OCI-LY1 (cell line): ENCODE measurements at regions not wholly inside any gene's neighbourhood (a gene's known extent, or its start where the extent isn't known, plus 50 kb on each side); places are given as distances from the start of the nearest gene placed in this dataset.

Source experiments
- H2AFZ ChIP-seq: fragments of 200-600 bp; sonication (generic), shearing (Covaris generic); 2 replicates; pipeline ENCODE4 v1.6.0; 2014; ENCODE audit warnings: antibody characterized with exemption, mild to moderate bottlenecking, low read length
- H3F3A ChIP-seq: fragments of 200-600 bp; sonication (generic), shearing (Covaris generic); 2 replicates; pipeline ENCODE4 v1.6.0; 2014; ENCODE audit warnings: mild to moderate bottlenecking, antibody characterized with exemption, low read length, moderate library complexity; ENCODE audit not compliant: insufficient read depth
- H3K27ac ChIP-seq: fragments of 200-600 bp; sonication (generic); 2 replicates; pipeline ENCODE4 v1.5.1; 2014; ENCODE audit warnings: low read length, mixed run types, mild to moderate bottlenecking, low read depth; ENCODE audit not compliant: poor library complexity, severe bottlenecking
- H3K27me3 ChIP-seq: fragments of 200-600 bp; sonication (generic); 2 replicates; pipeline ENCODE4 v1.6.0; 2014; ENCODE audit warnings: antibody characterized with exemption, mild to moderate bottlenecking, low read length, moderate library complexity; ENCODE audit not compliant: insufficient read depth
- H3K36me3 ChIP-seq: fragments of 200-600 bp; sonication (generic); 2 replicates; pipeline ENCODE4 v1.6.1; 2014; ENCODE audit warnings: mild to moderate bottlenecking, antibody characterized with exemption, low read length, moderate library complexity, mixed read lengths; ENCODE audit not compliant: insufficient read depth
- H3K4me1 ChIP-seq: fragments of 200-600 bp; sonication (generic); 2 replicates; pipeline ENCODE4 v1.5.1; 2014; ENCODE audit warnings: mild to moderate bottlenecking, low read length, moderate library complexity; ENCODE audit not compliant: insufficient read depth, severe bottlenecking
- H3K4me2 ChIP-seq: fragments of 200-600 bp; sonication (generic), shearing (Covaris generic); 2 replicates; pipeline ENCODE4 v1.6.1; 2014; ENCODE audit warnings: low read length
- H3K4me3 ChIP-seq: fragments of 200-600 bp; sonication (generic); 2 replicates; pipeline ENCODE4 v1.5.1; 2014; ENCODE audit warnings: low read length, low read depth, mild to moderate bottlenecking, mixed read lengths; ENCODE audit not compliant: poor library complexity, severe bottlenecking
- H3K79me2 ChIP-seq: fragments of 200-600 bp; shearing (Covaris generic); 2 replicates; pipeline ENCODE4 v1.6.1; 2016; ENCODE audit warnings: mixed run types, low read length, mixed read lengths; ENCODE audit not compliant: insufficient read depth
- H3K9ac ChIP-seq: fragments of 200-600 bp; sonication (generic), shearing (Covaris generic); 2 replicates; pipeline ENCODE4 v1.6.1; 2014; ENCODE audit warnings: mild to moderate bottlenecking, low read length, mixed read lengths
- H3K9me2 ChIP-seq: fragments of 200-600 bp; sonication (generic), shearing (Covaris generic); 2 replicates; pipeline ENCODE4 v1.6.1; 2014; ENCODE audit warnings: low read depth, mild to moderate bottlenecking, low read length, mixed read lengths
- H3K9me3 ChIP-seq: fragments of 200-600 bp; shearing (Covaris generic); 2 replicates; pipeline ENCODE4 v1.6.1; 2014; ENCODE audit warnings: low read length, mixed read lengths
- H4K20me1 ChIP-seq: fragments of 200-600 bp; sonication (generic), shearing (Covaris generic); 2 replicates; pipeline ENCODE4 v1.6.0; 2016; ENCODE audit warnings: mild to moderate bottlenecking, low read length; ENCODE audit not compliant: insufficient read depth
- CTCF ChIP-seq: fragments of 200-600 bp; sonication (generic), shearing (Covaris generic); IDR thresholded peaks from 2 replicates; pipeline ENCODE4 v1.5.1; 2017; ENCODE audit warnings: mild to moderate bottlenecking, antibody characterized with exemption, low read length, moderate library complexity, mixed read lengths
- EZH2 ChIP-seq: fragments of 200-600 bp; sonication (generic), shearing (Covaris generic); IDR thresholded peaks from 2 replicates; pipeline ENCODE4 v1.8.0; 2017; ENCODE audit warnings: borderline replicate concordance, mixed run types, mild to moderate bottlenecking, antibody characterized with exemption, low read length, moderate library complexity, mixed read lengths

GRCh38 chr10:33039181-33039580 lies 81.2 kb upstream of the ITGB1 start:
- Histone ChIP-seq H3K4me1 (no peaks in the 10 kb centered on the region), H3K4me3 (no peak overlapping the region), H4K20me1 (no peaks in the 10 kb centered on the region), H3K79me2 (no peaks in the 10 kb centered on the region), H3K4me2 (no peak overlapping the region), H3K27ac (no peak overlapping the region), H3F3A (no peaks in the 10 kb centered on the region), H3K9ac (no peak overlapping the region), H3K9me3 (no peaks in the 10 kb centered on the region), H2AFZ (no peak overlapping the region), H3K9me2 (no peaks in the 10 kb centered on the region), H3K36me3 (no peaks in the 10 kb centered on the region), H3K27me3 (peaks cover 5% of the 10 kb centered on the region; the same call in 1 of the 2 replicates)
- TF ChIP-seq EZH2, result no peak
- TF ChIP-seq CTCF, result no peak

GRCh38 chr10:33038672-33039071 lies 80.6 kb upstream of the ITGB1 start:
- no peak overlapping the region for H3K9ac ChIP-seq
- no peak overlapping the region for H2AFZ ChIP-seq
- H3K36me3 ChIP-seq, result no peaks in the 10 kb centered on the region
- H3K27ac ChIP-seq, result no peak overlapping the region
- no peak overlapping the region for H3K4me2 ChIP-seq
- no peak for TF ChIP-seq EZH2
- H3K9me3 ChIP-seq, result no peaks in the 10 kb centered on the region
- no peaks in the 10 kb centered on the region for H3K79me2 ChIP-seq
- H3K27me3 ChIP-seq, result peaks cover 5% of the 10 kb centered on the region; the same call in 1 of the 2 replicates
- no peaks in the 10 kb centered on the region for H3F3A ChIP-seq
- no peak overlapping the region for H3K4me3 ChIP-seq
- no peaks in the 10 kb centered on the region for H3K4me1 ChIP-seq
- H4K20me1 ChIP-seq, result no peaks in the 10 kb centered on the region
- H3K9me2 ChIP-seq, result no peaks in the 10 kb centered on the region

GRCh38 chr10:33037726-33038125 lies 79.7 kb upstream of the ITGB1 start:
- Histone ChIP-seq H3K4me2 (no peak overlapping the region), H3K27me3 (peaks cover 5% of the 10 kb centered on the region; the same call in 1 of the 2 replicates)
- TF ChIP-seq CTCF (no peak), EZH2 (no peak)

GRCh38 chr10:33036670-33037069 lies 78.6 kb upstream of the ITGB1 start:
- TF ChIP-seq CTCF (no peak), EZH2 (no peak)
- no peaks in the 10 kb centered on the region for H3K9me2 ChIP-seq

More at GRCh38 chr10:33037726-33038125, 79.7 kb upstream of the ITGB1 start:
- Histone ChIP-seq H4K20me1 (no peaks in the 10 kb centered on the region), H3K36me3 (no peaks in the 10 kb centered on the region), H3K4me1 (no peaks in the 10 kb centered on the region), H2AFZ (no peak overlapping the region), H3K27ac (no peak overlapping the region), H3K79me2 (no peaks in the 10 kb centered on the region), H3K9me2 (no peaks in the 10 kb centered on the region), H3F3A (no peaks in the 10 kb centered on the region), H3K4me3 (no peak overlapping the region), H3K9ac (no peak overlapping the region), H3K9me3 (no peaks in the 10 kb centered on the region)

More at GRCh38 chr10:33036670-33037069, 78.6 kb upstream of the ITGB1 start:
- Histone ChIP-seq H3K36me3 (no peaks in the 10 kb centered on the region), H3K4me2 (no peak overlapping the region), H3F3A (no peaks in the 10 kb centered on the region), H3K9ac (no peak overlapping the region), H3K4me1 (no peaks in the 10 kb centered on the region), H3K79me2 (no peaks in the 10 kb centered on the region), H3K27me3 (peaks cover 5% of the 10 kb centered on the region; the same call in 1 of the 2 replicates), H4K20me1 (no peaks in the 10 kb centered on the region), H3K4me3 (no peak overlapping the region), H3K27ac (no peak overlapping the region), H2AFZ (no peak overlapping the region), H3K9me3 (no peaks in the 10 kb centered on the region)
